Neural progenitor cell (in vitro differentiated cells): ENCODE measurements at regions not wholly inside any gene's neighbourhood (a gene's known extent, or its start where the extent isn't known, plus 50 kb on each side); places are given as distances from the start of the nearest gene placed in this dataset.

ENCODE experiments used
- DNase-seq: peaks from one replicate; pipeline ENCODE4 v3.0.0-alpha.2; 2016; ENCODE audit warnings: low spot score
- H2AFZ ChIP-seq: fragments of 200-600 bp; sonication (generic); replicated peaks from 2 replicates; pipeline ENCODE4 v1.6.1; 2016; ENCODE audit warnings: antibody characterized with exemption
- H3F3A ChIP-seq: fragments of 200-600 bp; sonication (generic); 2 replicates; pipeline ENCODE4 v1.6.1; 2016; ENCODE audit warnings: antibody characterized with exemption, low read depth
- H3K27ac ChIP-seq: fragments of 200-600 bp; sonication (generic); 2 replicates; pipeline ENCODE4 v1.5.1; 2016; ENCODE audit warnings: mild to moderate bottlenecking
- H3K27me3 ChIP-seq: fragments of 200-600 bp; sonication (generic); 2 replicates; pipeline ENCODE4 v1.6.1; 2016; ENCODE audit warnings: mild to moderate bottlenecking, moderate library complexity
- H3K36me3 ChIP-seq: fragments of 200-600 bp; sonication (generic); 2 replicates; pipeline ENCODE4 v1.5.1; 2016
- H3K4me1 ChIP-seq: fragments of 200-600 bp; sonication (generic); 2 replicates; pipeline ENCODE4 v1.6.1; 2016; ENCODE audit warnings: mixed run types
- H3K4me2 ChIP-seq: fragments of 200-600 bp; sonication (generic); 2 replicates; pipeline ENCODE4 v1.6.1; 2016
- H3K4me3 ChIP-seq: fragments of 200-600 bp; sonication (generic); 2 replicates; pipeline ENCODE4 v1.5.1; 2016
- H3K79me2 ChIP-seq: fragments of 200-600 bp; sonication (generic); 2 replicates; pipeline ENCODE4 v1.6.1; 2016; ENCODE audit warnings: low read depth
- H3K9ac ChIP-seq: fragments of 200-600 bp; sonication (generic); 2 replicates; pipeline ENCODE4 v1.6.1; 2016
- H3K9me3 ChIP-seq: fragments of 200-600 bp; sonication (generic); 2 replicates; pipeline ENCODE4 v1.5.1; 2016; ENCODE audit warnings: low read depth
- H4K20me1 ChIP-seq: fragments of 200-600 bp; sonication (generic); 2 replicates; pipeline ENCODE4 v1.6.1; 2016; ENCODE audit warnings: low read depth
- H3K27ac Mint-ChIP-seq: 3 replicates; pipeline ENCODE4 v1.8.0; 2021; ENCODE audit warnings: mixed read lengths
- H3K27me3 Mint-ChIP-seq: 2 replicates; pipeline ENCODE4 v1.8.0; 2022; ENCODE audit warnings: low read depth, mild to moderate bottlenecking, inconsistent platforms, moderate library complexity, mixed read lengths; ENCODE audit not compliant: insufficient read depth
- H3K36me3 Mint-ChIP-seq: 3 replicates; pipeline ENCODE4 v1.8.0; 2021; ENCODE audit warnings: mixed read lengths
- H3K4me1 Mint-ChIP-seq: 3 replicates; pipeline ENCODE4 v1.8.0; 2021; ENCODE audit warnings: mixed read lengths
- H3K4me3 Mint-ChIP-seq: 3 replicates; pipeline ENCODE4 v1.8.0; 2021; ENCODE audit warnings: mild to moderate bottlenecking, moderate library complexity, mixed read lengths
- H3K9me3 Mint-ChIP-seq: 3 replicates; pipeline ENCODE4 v1.8.0; 2020; ENCODE audit warnings: mixed read lengths
- EZH2 ChIP-seq: fragments of 200-600 bp; sonication (generic); IDR thresholded peaks from 2 replicates; pipeline ENCODE4 v1.6.1; 2017; ENCODE audit warnings: antibody characterized with exemption, mild to moderate bottlenecking, moderate library complexity
- EZH2phosphoT487 ChIP-seq: fragments of 200-600 bp; sonication (generic); IDR thresholded peaks from 2 replicates; pipeline ENCODE4 v1.6.1; 2017; ENCODE audit warnings: antibody characterized with exemption
- TF ChIP-seq, protein P1 (sequence below): fragments of 200-600 bp; sonication (generic); IDR thresholded peaks from 2 replicates; pipeline ENCODE4 v1.5.1; 2017; ENCODE audit warnings: antibody characterized with exemption, mild to moderate bottlenecking

GRCh38 chr2:37774976-37775907, 103.8 kb upstream of the CDC42EP3 start:
- peaks cover 5% of the 10 kb centered on the region for H3K27me3 Mint-ChIP-seq
- Histone ChIP-seq H4K20me1 (no peaks in the 10 kb centered on the region), H2AFZ (no peak overlapping the region), H3K9me3 (no peaks in the 10 kb centered on the region), H3K36me3 (no peaks in the 10 kb centered on the region), H3F3A (no peaks in the 10 kb centered on the region), H3K4me3 (no peak overlapping the region), H3K4me1 (no peaks in the 10 kb centered on the region), H3K27ac (no peak overlapping the region), H3K79me2 (no peaks in the 10 kb centered on the region), H3K9ac (no peak overlapping the region), H3K4me2 (no peak overlapping the region), H3K27me3 (no peaks in the 10 kb centered on the region)
- peaks cover 18% of the 10 kb centered on the region for H3K9me3 Mint-ChIP-seq
- peaks cover 32% of the 10 kb centered on the region for H3K4me1 Mint-ChIP-seq
- no peak for DNase-seq
- TF ChIP-seq, protein P1, sequence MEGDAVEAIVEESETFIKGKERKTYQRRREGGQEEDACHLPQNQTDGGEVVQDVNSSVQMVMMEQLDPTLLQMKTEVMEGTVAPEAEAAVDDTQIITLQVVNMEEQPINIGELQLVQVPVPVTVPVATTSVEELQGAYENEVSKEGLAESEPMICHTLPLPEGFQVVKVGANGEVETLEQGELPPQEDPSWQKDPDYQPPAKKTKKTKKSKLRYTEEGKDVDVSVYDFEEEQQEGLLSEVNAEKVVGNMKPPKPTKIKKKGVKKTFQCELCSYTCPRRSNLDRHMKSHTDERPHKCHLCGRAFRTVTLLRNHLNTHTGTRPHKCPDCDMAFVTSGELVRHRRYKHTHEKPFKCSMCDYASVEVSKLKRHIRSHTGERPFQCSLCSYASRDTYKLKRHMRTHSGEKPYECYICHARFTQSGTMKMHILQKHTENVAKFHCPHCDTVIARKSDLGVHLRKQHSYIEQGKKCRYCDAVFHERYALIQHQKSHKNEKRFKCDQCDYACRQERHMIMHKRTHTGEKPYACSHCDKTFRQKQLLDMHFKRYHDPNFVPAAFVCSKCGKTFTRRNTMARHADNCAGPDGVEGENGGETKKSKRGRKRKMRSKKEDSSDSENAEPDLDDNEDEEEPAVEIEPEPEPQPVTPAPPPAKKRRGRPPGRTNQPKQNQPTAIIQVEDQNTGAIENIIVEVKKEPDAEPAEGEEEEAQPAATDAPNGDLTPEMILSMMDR = no peak
- TF ChIP-seq EZH2phosphoT487 (no peak), EZH2 (no peak)
- H3K36me3 Mint-ChIP-seq = no peaks in the 10 kb centered on the region
- H3K27ac Mint-ChIP-seq = no peak overlapping the region
- H3K4me3 Mint-ChIP-seq = no peak overlapping the region

DNA sequence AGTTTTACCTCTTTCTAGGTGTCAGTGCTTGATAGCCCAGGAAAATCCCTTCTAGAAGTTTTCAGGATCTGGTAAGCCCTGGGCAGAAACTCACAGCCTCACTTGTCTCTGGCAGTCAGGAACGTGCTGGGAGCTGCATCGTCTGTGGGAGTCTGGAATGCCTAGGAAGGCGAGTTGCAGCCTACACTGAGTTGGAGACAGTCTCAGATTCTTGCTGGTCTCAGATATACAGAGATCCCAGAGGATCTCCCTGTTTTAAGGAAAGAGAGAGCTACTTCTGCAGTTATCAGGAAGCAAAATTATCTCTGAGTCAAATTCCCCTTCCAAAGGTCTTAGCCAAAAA, 104.4 kb upstream of the CDC42EP3 start:
- peaks cover 18% of the 10 kb centered on the region for H3K9me3 Mint-ChIP-seq
- no peak for TF ChIP-seq EZH2
- no peak for TF ChIP-seq EZH2phosphoT487
- TF ChIP-seq, protein P1 = no peak
- no peaks in the 10 kb centered on the region for H3K79me2 ChIP-seq
- H4K20me1 ChIP-seq = no peaks in the 10 kb centered on the region
- H3K9ac ChIP-seq = no peak overlapping the region
- no peak overlapping the region for H3K4me3 Mint-ChIP-seq
- no peak overlapping the region for H3K27ac ChIP-seq
- no peaks in the 10 kb centered on the region for H3K36me3 ChIP-seq
- no peaks in the 10 kb centered on the region for H3K4me1 ChIP-seq
- H3K27ac Mint-ChIP-seq = no peak overlapping the region
- no peak for DNase-seq
- no peaks in the 10 kb centered on the region for H3F3A ChIP-seq
- peaks cover 5% of the 10 kb centered on the region for H3K27me3 Mint-ChIP-seq
- no peak overlapping the region for H3K4me3 ChIP-seq
- no peaks in the 10 kb centered on the region for H3K9me3 ChIP-seq
- H3K36me3 Mint-ChIP-seq = no peaks in the 10 kb centered on the region
- H3K4me2 ChIP-seq = no peak overlapping the region
- H3K27me3 ChIP-seq = no peaks in the 10 kb centered on the region
- H3K4me1 Mint-ChIP-seq = peaks cover 32% of the 10 kb centered on the region
- H2AFZ ChIP-seq = no peak overlapping the region

DNA sequence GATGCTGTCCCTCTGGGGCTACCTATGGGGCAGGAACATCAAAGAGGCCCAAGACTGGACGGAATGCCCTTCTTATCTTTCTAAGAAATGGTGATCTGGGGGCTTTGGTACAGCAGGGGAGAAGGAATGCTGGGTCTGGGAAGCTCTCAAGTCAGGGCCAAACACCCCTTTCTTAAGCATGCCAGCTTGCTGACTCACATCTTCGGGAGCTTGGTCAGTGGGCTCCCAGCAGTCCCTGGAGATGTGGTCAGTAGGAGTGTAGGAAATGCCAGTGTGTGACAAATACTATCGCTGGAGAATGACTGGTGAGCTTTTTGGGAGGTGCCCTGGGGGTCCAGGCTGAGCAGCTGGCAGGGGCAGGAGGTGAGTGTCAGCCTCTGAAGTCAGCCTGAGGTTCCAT, 105.0 kb upstream of the CDC42EP3 start:
- Mint-ChIP-seq H3K36me3 (no peaks in the 10 kb centered on the region), H3K4me1 (peaks cover 32% of the 10 kb centered on the region), H3K27ac (no peak overlapping the region), H3K27me3 (peaks cover 5% of the 10 kb centered on the region), H3K9me3 (peaks cover 12% of the 10 kb centered on the region), H3K4me3 (no peak overlapping the region)
- Histone ChIP-seq H3K27me3 (no peaks in the 10 kb centered on the region), H3K4me2 (no peak overlapping the region), H3K79me2 (no peaks in the 10 kb centered on the region), H3F3A (no peaks in the 10 kb centered on the region), H3K4me1 (no peaks in the 10 kb centered on the region), H3K9ac (no peak overlapping the region), H4K20me1 (no peaks in the 10 kb centered on the region), H3K4me3 (no peak overlapping the region), H2AFZ (no peak overlapping the region), H3K36me3 (no peaks in the 10 kb centered on the region), H3K9me3 (no peaks in the 10 kb centered on the region), H3K27ac (no peak overlapping the region)
- no peak for DNase-seq
- TF ChIP-seq, protein P1 = no peak
- no peak for TF ChIP-seq EZH2
- TF ChIP-seq EZH2phosphoT487 = no peak
